IPS-11a (cell line): ENCODE measurements at regions not wholly inside any gene's neighbourhood (a gene's known extent, or its start where the extent isn't known, plus 50 kb on each side); places are given as distances from the start of the nearest gene placed in this dataset.

Experiments
- H3K4me3 ChIP-seq: one replicate; pipeline ENCODE4 v1.5.1; 2013; ENCODE audit warnings: low read depth, low read length, control low read depth

GRCh38 chr3:106371971-106372805 lies 503.4 kb upstream of the CBLB start:
- no peak overlapping the region for H3K4me3 ChIP-seq

GRCh38 chr3:106372806-106373190 lies 504.0 kb upstream of the CBLB start:
- no peak overlapping the region for H3K4me3 ChIP-seq

GRCh38 chr3:106376016-106376570 lies 507.3 kb upstream of the CBLB start:
- no peak overlapping the region for H3K4me3 ChIP-seq

- no peak overlapping the region for H3K4me3 ChIP-seq
Observed at GRCh38 chr3:106379251-106379750, 510.5 kb upstream of the CBLB start.

DNA sequence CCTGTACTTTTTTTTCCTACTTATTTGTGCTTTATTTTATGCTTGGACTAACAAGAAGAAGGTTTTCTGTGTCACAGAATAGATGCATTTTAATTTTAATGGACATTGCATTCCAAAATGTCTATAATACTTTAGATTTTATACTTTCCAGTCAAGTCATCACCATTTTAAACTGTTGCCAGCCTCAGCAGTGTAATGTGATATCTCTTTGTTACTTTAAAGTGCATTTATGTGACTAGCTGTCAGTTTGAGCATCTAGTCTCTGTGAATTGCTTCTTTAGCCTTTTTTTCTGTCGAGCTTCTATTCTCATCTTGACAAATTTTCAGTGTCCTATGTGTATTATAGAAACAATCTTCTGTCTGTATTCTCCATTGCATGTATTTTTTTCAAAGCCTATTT lies 511.4 kb upstream of the CBLB start:
- H3K4me3 ChIP-seq: no peak overlapping the region

DNA sequence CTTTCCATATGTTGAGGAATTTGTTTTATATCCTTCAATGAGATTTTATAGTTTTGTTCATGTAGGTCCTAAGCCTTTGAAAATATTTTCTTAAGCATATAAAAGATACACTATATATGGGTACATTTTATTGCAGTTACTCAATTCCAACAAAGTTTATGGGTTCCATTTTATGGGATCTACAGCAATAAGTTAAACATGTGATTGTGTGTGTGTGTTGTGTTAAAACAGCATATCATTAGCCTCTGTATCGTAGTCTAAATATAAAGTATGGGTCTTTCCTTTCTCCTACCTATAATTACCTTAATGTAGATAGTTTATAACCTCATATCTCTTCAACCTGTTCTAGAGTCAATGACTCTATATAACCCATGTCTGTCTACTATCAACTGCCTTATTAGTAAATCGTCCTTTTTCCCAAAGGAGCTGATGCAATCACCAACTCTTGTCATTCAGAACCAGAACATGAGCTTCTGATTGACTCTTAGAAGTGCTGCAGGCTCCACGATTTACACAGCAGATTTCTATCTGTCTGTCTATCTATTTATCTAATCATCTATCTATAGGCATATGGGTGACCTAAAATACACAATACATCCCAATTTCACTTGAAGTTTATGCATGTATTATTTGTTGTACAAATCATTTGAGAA lies 512.6 kb upstream of the CBLB start:
- H3K4me3 ChIP-seq: no peak overlapping the region

- H3K4me3 ChIP-seq: no peak overlapping the region
Observed at GRCh38 chr3:106381939-106382335, 513.1 kb upstream of the CBLB start.

GRCh38 chr3:106386050-106386449 lies 517.2 kb upstream of the CBLB start:
- H3K4me3 ChIP-seq: no peak overlapping the region

DNA sequence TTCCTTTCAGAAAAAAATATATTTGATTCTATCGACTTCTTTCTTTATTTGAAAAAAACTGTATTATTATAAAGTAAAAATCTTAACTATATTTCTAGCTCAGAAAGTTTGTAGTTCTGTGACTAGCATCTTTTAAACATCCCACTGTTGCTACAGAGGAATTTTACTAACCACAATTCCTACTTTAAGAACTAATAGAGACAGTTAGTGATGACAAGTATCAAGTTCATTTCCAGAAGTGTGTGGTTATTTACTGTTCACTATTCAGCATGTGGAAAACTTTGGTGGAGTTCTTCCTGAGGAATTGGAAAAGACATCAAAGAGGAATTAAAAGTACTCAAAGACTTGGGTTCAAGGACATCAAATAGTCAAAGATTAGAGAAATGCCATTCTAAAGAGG lies 524.1 kb upstream of the CBLB start:
- no peak overlapping the region for H3K4me3 ChIP-seq

GRCh38 chr3:106397006-106397405 lies 528.2 kb upstream of the CBLB start:
- no peak overlapping the region for H3K4me3 ChIP-seq

- H3K4me3 ChIP-seq: no peak overlapping the region
Observed at GRCh38 chr3:106398891-106399600, 530.2 kb upstream of the CBLB start.

- H3K4me3 ChIP-seq: no peak overlapping the region
Observed at GRCh38 chr3:106399761-106400160, 530.9 kb upstream of the CBLB start.

GRCh38 chr3:106401666-106402490 lies 533.1 kb upstream of the CBLB start:
- no peak overlapping the region for H3K4me3 ChIP-seq

DNA sequence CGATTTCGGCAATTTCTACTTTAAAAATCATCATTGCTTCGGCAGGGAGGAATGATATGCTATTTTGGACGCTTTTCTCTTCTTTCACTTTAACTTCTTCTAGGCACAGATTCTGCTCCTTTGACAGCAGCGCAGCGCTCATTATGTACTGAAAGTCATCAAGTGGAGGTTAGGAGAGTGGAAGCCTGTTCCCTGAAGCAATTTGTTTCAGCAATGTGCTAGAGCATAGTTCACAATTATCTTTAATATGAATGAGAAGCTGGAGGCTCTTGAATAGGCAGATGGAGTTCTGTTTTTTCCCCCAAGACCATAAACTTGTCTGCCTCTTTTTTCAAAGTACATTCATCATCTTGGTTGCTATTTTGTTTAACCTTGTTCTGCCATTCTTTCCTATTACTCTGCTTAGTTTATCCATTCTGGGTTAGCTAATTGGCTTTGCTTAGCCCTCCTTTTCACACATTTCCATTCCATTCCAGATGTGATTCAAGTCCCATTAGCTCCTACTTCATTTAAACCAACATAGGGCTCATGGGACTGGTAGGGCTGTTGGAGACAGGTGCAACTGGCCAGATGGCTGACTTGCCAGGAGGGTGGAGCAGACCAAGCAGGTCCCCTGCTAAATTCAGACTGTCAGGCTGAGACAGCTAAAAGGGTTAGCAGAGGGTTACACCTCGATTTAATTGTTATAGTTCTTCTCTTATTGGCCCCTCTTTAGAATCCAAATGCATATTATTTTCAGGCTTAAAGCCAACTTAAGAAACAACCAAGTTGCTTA lies 534.7 kb upstream of the CBLB start:
- H3K4me3 ChIP-seq: no peak overlapping the region

DNA sequence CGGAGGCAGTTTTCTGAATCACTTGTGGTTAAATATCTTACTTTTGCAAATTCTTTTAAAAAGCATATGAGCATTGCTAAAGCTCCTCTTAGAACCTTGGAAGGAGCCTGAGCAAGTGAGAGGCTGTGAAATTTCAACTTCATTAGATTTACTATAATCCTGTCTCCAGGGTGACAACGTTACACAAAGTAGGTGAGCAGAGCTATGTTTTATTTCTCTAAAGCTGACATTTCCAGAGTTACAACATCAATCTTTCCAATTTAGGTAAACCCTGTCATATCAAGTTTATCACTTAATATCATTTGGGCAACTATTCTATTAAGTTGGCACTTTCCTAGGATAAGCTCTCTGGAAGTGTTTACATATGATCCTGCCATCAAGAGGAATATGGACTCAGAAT lies 544.9 kb upstream of the CBLB start:
- H3K4me3 ChIP-seq: no peak overlapping the region

GRCh38 chr3:106420628-106421027 lies 551.8 kb upstream of the CBLB start:
- H3K4me3 ChIP-seq: no peak overlapping the region

GRCh38 chr3:106421426-106421825 lies 552.6 kb upstream of the CBLB start:
- no peak overlapping the region for H3K4me3 ChIP-seq

GRCh38 chr3:106421909-106422308 lies 553.1 kb upstream of the CBLB start:
- no peak overlapping the region for H3K4me3 ChIP-seq

- H3K4me3 ChIP-seq: no peak overlapping the region
Observed at GRCh38 chr3:106423321-106424225, 554.8 kb upstream of the CBLB start.
